Skeletal muscle satellite cell (primary cell): ENCODE measurements at regions not wholly inside any gene's neighbourhood (a gene's known extent, or its start where the extent isn't known, plus 50 kb on each side); places are given as distances from the start of the nearest gene placed in this dataset.

Experiments used
- H3K27me3 ChIP-seq: 2 replicates; pipeline ENCODE4 v1.7.0; 2013; ENCODE audit warnings: low read length; ENCODE audit not compliant: control insufficient read depth, insufficient read depth
- H3K36me3 ChIP-seq: 2 replicates; pipeline ENCODE4 v1.7.0; 2013; ENCODE audit warnings: mild to moderate bottlenecking, control low read depth, low read length; ENCODE audit not compliant: insufficient read depth
- H3K4me1 ChIP-seq: 2 replicates; pipeline ENCODE4 v1.7.0; 2013; ENCODE audit warnings: low read length; ENCODE audit not compliant: control insufficient read depth, insufficient read depth
- H3K4me2 ChIP-seq: 2 replicates; pipeline ENCODE4 v1.7.0; 2013; ENCODE audit warnings: mild to moderate bottlenecking, low read length
- H3K4me3 ChIP-seq: 2 replicates; pipeline ENCODE4 v1.7.0; 2013; ENCODE audit warnings: low read length
- H3K9ac ChIP-seq: 2 replicates; pipeline ENCODE4 v1.7.0; 2013; ENCODE audit warnings: mild to moderate bottlenecking, low read depth, low read length, moderate library complexity
- H3K9me3 ChIP-seq: replicated peaks from 2 replicates; pipeline ENCODE4 v1.7.0; 2013; ENCODE audit warnings: mild to moderate bottlenecking, control low read depth, low read length

DNA sequence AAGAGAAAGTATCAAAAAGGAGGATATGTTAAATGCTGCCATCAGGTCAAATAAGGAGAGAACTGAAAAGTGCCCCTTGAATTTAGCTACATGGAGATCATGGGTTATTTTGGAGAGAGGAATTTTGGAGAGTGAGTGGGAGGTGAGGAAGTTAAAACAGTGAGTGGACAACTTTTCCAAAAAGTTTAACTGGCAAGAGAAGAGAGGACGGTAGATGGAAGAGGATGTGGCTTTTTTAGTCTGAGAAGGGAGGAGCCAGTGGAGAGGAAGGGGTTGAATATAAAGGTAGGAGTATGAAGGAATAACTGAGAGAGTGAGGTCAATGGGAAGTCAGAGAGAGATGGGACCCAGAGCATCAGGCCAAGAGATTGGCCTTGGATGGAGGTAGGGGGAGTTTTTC, 62.5 kb upstream of the NFE2L2 start:
- Histone ChIP-seq H3K36me3 (no peaks in the 10 kb centered on the region), H3K9ac (no peak overlapping the region), H3K4me3 (no peak overlapping the region), H3K9me3 (no peaks in the 10 kb centered on the region), H3K4me1 (peaks cover 15% of the 10 kb centered on the region), H3K4me2 (no peak overlapping the region), H3K27me3 (no peaks in the 10 kb centered on the region)

DNA sequence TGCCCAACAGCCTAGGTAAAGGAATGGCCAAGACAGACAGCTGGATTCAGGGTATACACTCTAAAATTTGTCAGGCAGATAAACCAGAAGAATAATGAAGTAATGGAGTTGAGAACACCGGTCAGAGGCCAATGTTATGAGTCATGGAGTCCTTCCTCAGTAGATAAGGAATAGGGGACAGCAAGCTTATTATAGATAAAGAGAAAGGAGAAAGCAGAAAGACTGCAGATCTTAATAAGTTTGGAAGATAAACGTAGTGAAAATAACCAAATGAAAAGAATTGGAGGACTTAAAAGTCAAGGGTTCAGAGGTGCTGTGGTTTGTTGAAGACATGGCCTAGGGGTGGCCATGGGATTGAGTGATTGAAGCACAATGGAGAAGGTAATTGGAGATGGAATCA, 63.5 kb upstream of the NFE2L2 start:
- no peaks in the 10 kb centered on the region for H3K27me3 ChIP-seq
- no peak overlapping the region for H3K4me2 ChIP-seq
- H3K36me3 ChIP-seq = no peaks in the 10 kb centered on the region
- no peak overlapping the region for H3K4me3 ChIP-seq
- H3K9me3 ChIP-seq = no peaks in the 10 kb centered on the region
- H3K4me1 ChIP-seq = peaks cover 21% of the 10 kb centered on the region
- H3K9ac ChIP-seq = no peak overlapping the region

DNA sequence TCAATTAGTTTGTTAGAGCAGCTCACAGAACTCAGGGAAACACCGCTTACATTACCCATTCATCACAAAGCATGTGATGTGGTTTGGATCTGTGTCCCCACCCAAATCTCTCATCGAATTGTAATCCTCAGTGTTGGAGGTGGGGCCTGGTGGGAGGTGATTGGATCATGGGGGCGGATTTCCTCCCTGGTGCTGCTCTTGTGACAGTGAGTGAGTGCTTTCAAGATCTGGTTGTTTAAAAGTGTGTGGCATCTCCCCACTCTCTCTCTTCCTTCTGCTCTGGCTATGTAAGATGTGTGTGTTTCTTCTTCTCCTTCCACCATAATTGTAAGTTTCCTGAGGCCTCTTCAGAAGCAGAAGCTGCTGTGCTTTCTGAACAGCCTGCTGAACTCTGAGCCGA, 63.5 kb upstream of the AGPS start:
- H3K9me3 ChIP-seq = no peaks in the 10 kb centered on the region
- H3K4me2 ChIP-seq = no peak overlapping the region
- no peak overlapping the region for H3K4me3 ChIP-seq
- H3K27me3 ChIP-seq = no peaks in the 10 kb centered on the region
- peaks cover 21% of the 10 kb centered on the region for H3K4me1 ChIP-seq
- H3K9ac ChIP-seq = no peak overlapping the region
- no peaks in the 10 kb centered on the region for H3K36me3 ChIP-seq

DNA sequence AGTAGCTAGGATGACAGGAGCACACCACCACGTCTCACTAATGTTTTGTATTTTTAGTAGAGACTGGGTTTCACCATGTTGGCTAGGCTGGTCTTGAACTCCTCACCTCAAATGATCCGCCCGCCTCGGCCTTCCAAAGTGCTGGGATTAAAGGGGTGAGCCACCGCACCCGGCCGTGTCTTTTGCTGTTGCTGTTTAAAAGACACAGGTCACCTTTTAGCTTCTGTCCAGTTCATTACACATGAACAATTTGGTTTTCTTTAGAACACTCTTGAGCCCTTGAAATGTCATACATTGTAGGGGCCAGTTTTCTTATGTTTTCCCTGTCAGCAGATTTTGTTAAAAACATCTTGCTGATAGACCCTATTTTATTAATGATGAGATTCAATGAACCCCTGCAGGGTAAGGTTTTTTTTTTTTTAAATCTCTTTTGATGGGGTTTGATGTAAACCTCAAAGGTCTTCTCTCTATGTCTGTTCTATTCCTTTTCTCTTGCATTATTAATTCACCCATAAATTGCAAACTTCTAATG, 61.0 kb upstream of the AGPS start:
- H3K4me1 ChIP-seq = peaks cover 8% of the 10 kb centered on the region
- no peak overlapping the region for H3K9ac ChIP-seq
- H3K9me3 ChIP-seq = no peaks in the 10 kb centered on the region
- no peaks in the 10 kb centered on the region for H3K36me3 ChIP-seq
- H3K27me3 ChIP-seq = no peaks in the 10 kb centered on the region
- no peak overlapping the region for H3K4me3 ChIP-seq
- no peak overlapping the region for H3K4me2 ChIP-seq

DNA sequence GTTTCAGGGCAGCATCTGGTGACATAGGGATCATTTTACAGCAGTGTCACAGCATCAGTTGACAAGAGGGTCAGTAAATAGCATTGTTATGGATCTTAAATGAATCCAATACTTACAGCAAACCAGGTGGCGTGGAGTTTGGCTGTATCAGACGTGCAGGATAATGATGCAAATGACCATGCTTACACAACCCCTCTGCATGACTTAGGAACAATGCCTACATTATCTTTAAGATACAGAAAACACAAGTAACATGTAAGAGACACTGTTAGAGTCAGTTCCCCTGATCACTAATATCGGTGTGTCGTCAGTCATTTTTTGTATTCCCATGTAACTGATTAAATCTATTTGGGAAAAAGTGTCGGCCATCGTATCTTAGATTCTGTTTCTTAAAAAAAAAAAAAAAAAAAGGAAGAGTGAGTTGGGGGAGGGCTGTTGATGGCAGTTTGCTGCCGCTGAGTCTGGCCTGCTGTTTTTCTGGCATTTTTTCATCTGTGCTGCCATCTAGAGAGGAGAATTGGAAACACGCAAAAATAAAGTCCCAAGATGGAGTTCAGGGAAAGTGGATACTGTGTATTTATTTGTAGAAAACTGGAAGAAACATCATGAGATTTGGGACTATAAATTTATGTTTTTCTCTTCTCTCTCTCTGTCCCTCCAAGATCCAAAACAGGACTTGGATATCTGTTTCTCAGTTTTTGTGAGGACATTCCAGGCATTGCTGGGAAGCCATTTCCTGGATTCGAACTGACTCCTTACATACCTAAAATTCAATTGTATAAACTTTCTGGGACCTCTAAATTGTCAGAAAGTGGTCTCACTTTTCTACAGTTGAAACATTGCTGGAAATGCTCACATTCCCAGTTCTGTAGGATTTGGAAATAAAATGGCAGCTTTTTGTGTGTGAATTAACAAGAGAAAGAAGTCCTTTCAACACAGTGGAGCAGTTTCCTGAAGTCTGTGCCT, 60.3 kb upstream of the AGPS start:
- Histone ChIP-seq H3K9ac (peak overlapping the region; percentile 43), H3K4me3 (no peak overlapping the region), H3K27me3 (no peaks in the 10 kb centered on the region)

DNA sequence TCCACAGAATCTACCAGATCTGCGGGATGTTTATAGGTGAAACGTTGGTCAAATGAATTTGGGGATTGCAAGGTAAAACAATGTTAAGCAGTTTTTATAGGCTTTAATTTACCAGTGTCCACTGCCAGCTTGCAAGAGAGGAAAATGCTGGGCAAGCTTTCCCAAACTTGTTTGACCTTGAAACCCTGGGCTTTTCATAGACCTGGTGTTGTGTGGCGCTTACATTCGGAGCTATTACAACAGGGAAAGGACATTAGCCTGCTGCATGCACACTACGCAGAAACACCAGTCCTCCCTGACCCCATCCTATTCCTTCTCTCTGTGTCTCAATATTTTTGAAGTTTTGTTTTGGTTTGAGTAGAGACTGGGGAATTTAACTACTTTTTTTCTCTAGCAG, 59.6 kb upstream of the AGPS start:
- H3K36me3 ChIP-seq = no peaks in the 10 kb centered on the region
- H3K27me3 ChIP-seq = no peaks in the 10 kb centered on the region
- no peak overlapping the region for H3K4me2 ChIP-seq
- peak overlapping the region; percentile 43 for H3K9ac ChIP-seq
- H3K4me1 ChIP-seq = peaks cover 13% of the 10 kb centered on the region
- H3K9me3 ChIP-seq = no peaks in the 10 kb centered on the region
- no peak overlapping the region for H3K4me3 ChIP-seq

More for the DNA sequence above, 60.3 kb upstream of the AGPS start:
- Histone ChIP-seq H3K9me3 (no peaks in the 10 kb centered on the region), H3K36me3 (no peaks in the 10 kb centered on the region), H3K4me2 (peak overlapping the region; percentile 46), H3K4me1 (peaks cover 8% of the 10 kb centered on the region)

DNA sequence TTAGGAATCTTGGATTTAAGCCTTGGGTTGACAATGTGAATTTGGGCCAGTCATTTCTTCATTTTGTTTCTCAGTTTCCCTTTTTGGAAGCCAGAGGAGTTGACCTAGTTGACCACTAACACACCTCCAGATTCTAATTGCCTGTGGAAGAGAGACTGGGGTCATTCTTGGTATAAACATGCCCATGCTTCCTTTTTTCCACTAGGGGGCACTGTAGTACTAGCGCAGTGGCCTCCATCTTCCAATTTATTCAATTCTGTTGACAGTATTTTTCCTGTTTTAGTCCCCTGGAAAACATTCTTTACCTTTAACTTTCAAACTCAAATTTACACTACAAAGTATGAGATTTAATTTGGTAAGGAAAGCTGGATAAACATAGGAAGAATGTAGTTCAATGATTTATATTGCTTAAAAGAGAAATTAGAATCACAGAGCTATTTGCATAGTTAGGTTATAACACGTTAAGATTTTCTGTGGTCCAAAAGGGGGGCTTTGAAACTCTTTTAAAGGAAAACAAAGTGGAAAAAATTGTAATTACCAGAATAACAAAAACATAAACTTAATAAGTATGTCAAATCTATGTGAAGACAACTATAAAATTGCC, 57.5 kb upstream of the AGPS start:
- H3K4me1 ChIP-seq = peaks cover 19% of the 10 kb centered on the region
- H3K9ac ChIP-seq = no peak overlapping the region
- no peaks in the 10 kb centered on the region for H3K27me3 ChIP-seq
- H3K9me3 ChIP-seq = no peaks in the 10 kb centered on the region
- no peak overlapping the region for H3K4me2 ChIP-seq
- no peaks in the 10 kb centered on the region for H3K36me3 ChIP-seq
- no peak overlapping the region for H3K4me3 ChIP-seq

DNA sequence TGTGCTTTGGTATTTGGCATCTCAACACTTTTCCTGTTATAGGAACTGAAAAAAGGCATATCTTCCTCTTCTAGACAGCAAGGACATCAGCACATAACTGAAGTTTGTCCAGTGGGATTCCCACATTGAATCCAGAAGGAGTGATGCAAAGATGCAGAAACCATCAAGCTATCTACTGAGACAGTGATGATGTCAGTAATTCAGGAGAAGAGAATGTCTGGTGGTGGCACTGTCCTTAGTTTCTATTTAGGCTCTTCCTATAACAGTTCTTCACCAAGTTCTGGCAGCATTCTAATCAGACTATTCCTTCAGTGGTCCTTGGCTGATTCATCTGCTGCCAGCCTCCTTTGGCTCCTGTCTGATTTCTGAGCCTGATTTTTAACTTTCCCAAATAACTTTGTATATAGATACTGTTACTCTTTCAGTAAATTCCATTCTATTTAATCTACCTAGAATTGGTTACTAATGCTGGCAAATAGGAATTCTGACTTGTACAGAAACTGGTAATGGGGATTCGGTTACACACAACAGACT, 56.6 kb upstream of the AGPS start:
- peaks cover 19% of the 10 kb centered on the region for H3K4me1 ChIP-seq
- H3K36me3 ChIP-seq = no peaks in the 10 kb centered on the region
- H3K4me2 ChIP-seq = no peak overlapping the region
- H3K9me3 ChIP-seq = no peaks in the 10 kb centered on the region
- no peak overlapping the region for H3K9ac ChIP-seq
- no peak overlapping the region for H3K4me3 ChIP-seq
- no peaks in the 10 kb centered on the region for H3K27me3 ChIP-seq

DNA sequence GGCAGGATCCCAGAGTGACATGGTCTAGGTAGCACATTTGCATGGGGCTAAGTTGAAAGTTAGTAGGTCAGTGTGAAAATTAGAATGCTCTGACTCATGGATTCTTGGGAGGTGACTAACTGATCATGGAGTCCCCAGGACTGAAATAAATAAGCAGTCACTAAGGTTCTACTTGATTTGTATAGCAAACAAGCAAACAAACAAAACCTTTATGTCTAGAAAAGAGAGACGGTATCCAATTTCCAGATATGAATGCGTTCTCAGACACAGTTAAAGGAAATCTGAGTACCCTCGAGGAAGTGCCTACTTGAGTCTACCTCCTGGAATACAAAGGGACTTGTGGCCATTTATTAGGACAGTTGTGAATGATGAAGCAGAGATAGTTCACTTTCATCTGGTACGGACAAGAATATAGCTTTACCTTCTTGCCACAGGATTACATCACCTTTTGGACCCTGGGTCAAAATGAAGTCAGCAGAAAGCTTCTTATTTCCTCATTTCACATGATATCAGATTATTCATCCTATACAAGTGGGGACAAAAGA, 54.3 kb upstream of the AGPS start:
- no peak overlapping the region for H3K9ac ChIP-seq
- H3K4me3 ChIP-seq = no peak overlapping the region
- H3K27me3 ChIP-seq = no peaks in the 10 kb centered on the region
- no peaks in the 10 kb centered on the region for H3K9me3 ChIP-seq
- no peaks in the 10 kb centered on the region for H3K36me3 ChIP-seq
- H3K4me1 ChIP-seq = peaks cover 11% of the 10 kb centered on the region
- no peak overlapping the region for H3K4me2 ChIP-seq

DNA sequence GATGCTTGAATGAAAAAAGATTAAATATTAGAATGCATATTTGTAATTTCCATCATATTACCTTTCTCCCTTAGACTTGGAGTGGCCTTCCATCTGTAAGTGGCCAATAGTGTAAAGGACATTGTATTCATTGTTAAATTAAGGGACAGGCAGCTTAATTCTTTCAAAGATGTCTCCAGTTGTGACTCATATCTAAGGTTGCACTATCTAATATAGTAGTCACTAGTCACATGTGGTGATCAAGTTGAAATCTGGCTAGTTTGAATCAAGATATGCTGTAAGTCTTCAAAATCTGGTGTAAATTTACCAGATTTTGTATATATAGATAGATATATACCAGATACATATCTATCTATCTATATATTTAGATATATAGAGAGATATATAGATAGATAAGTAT, 52.4 kb upstream of the AGPS start:
- Histone ChIP-seq H3K27me3 (no peaks in the 10 kb centered on the region), H3K36me3 (no peaks in the 10 kb centered on the region), H3K9ac (no peak overlapping the region), H3K4me1 (peaks cover 11% of the 10 kb centered on the region), H3K9me3 (no peaks in the 10 kb centered on the region), H3K4me3 (no peak overlapping the region), H3K4me2 (no peak overlapping the region)

DNA sequence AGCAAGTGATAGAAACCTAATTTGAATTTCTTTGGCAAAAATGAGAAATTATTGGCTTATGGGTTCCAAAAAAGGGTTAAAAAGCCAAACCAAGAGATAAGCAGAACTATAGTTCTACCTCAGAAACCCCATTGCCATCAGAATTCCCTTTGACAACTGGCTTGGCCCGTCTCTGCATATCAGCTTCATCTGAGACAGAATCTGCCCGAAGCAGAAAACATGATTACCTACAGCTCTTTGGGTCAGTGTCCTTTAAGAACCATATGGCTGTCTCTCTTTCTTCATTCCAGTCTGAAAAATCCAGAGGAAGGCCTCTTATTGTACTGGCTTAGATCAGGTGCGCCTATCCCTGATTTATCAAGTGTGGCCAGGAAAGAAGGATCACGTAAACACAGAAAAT, 49.8 kb upstream of the AGPS start:
- Histone ChIP-seq H3K9ac (no peak overlapping the region), H3K4me3 (no peak overlapping the region)

More for the DNA sequence above, 49.8 kb upstream of the AGPS start:
- no peaks in the 10 kb centered on the region for H3K27me3 ChIP-seq
- H3K9me3 ChIP-seq = no peaks in the 10 kb centered on the region
- peaks cover 9% of the 10 kb centered on the region for H3K4me1 ChIP-seq
- H3K36me3 ChIP-seq = no peaks in the 10 kb centered on the region
- no peak overlapping the region for H3K4me2 ChIP-seq
